OCI-LY7 (cell line): ENCODE measurements at regions not wholly inside any gene's neighbourhood (a gene's known extent, or its start where the extent isn't known, plus 50 kb on each side); places are given as distances from the start of the nearest gene placed in this dataset.

Experiments used
- BruUV-seq: library from RNA; stranded (reverse); fragments of 400-500 nt; replicated peaks from 2 replicates; lab custom pipeline; 2021; lab: Mats Ljungman, UMichigan
- CTCF ChIA-PET: fragments of 300-600 bp; sonication (Branson Sonifier 250); formaldehyde crosslinking; loops from one replicate; lab custom pipeline; 2022; ENCODE audit warnings: antibody characterized with exemption; ENCODE audit not compliant: unreplicated experiment; lab: Charles Lee
- POLR2A ChIA-PET: fragments of 300-600 bp; sonication (Branson Sonifier 250); formaldehyde crosslinking; loops from one replicate; lab custom pipeline; 2022; ENCODE audit warnings: antibody characterized with exemption; lab: Charles Lee
- DNase-seq: peaks from one replicate; pipeline ENCODE4 v3.0.0-alpha.2; 2015; ENCODE audit warnings: low spot score
- H2AFZ ChIP-seq: fragments of 200-600 bp; sonication (generic), shearing (Covaris generic); 2 replicates; pipeline ENCODE4 v1.6.1; 2014; ENCODE audit warnings: mild to moderate bottlenecking, antibody characterized with exemption, low read length, moderate library complexity
- H3K27ac ChIP-seq: fragments of 200-600 bp; sonication (generic); 2 replicates; pipeline ENCODE4 v1.5.1; 2014; ENCODE audit warnings: mixed run types, low read depth, mild to moderate bottlenecking, moderate library complexity, low read length, inconsistent platforms; ENCODE audit not compliant: poor library complexity, severe bottlenecking
- H3K36me3 ChIP-seq: fragments of 200-600 bp; sonication (generic); 2 replicates; pipeline ENCODE4 v1.6.1; 2014; ENCODE audit warnings: mild to moderate bottlenecking, antibody characterized with exemption, low read length, moderate library complexity, mixed read lengths; ENCODE audit not compliant: insufficient read depth
- H3K4me1 ChIP-seq: fragments of 200-600 bp; sonication (generic); 2 replicates; pipeline ENCODE4 v1.5.1; 2014; ENCODE audit warnings: mild to moderate bottlenecking, low read length; ENCODE audit not compliant: insufficient read depth, poor library complexity, severe bottlenecking
- H3K4me2 ChIP-seq: fragments of 200-600 bp; sonication (generic); 2 replicates; pipeline ENCODE4 v1.6.1; 2014; ENCODE audit warnings: mild to moderate bottlenecking, low read length
- H3K4me3 ChIP-seq: fragments of 200-600 bp; sonication (generic); 2 replicates; pipeline ENCODE4 v1.5.1; 2014; ENCODE audit warnings: mild to moderate bottlenecking, low read depth, low read length; ENCODE audit not compliant: poor library complexity, severe bottlenecking
- H3K79me2 ChIP-seq: fragments of 200-600 bp; sonication (generic); 2 replicates; pipeline ENCODE4 v1.6.1; 2016; ENCODE audit warnings: low read depth, mild to moderate bottlenecking, low read length, moderate library complexity, mixed read lengths; ENCODE audit not compliant: insufficient read depth
- H3K9me2 ChIP-seq: fragments of 200-600 bp; sonication (generic); 2 replicates; pipeline ENCODE4 v1.6.1; 2016; ENCODE audit warnings: mild to moderate bottlenecking, low read length, mixed read lengths; ENCODE audit not compliant: insufficient read depth
- H3K9me3 ChIP-seq: fragments of 200-600 bp; sonication (generic); 2 replicates; pipeline ENCODE4 v1.6.1; 2014; ENCODE audit warnings: mild to moderate bottlenecking, mixed run types, low read length, mixed read lengths
- H4K20me1 ChIP-seq: fragments of 200-600 bp; sonication (generic); 2 replicates; pipeline ENCODE4 v1.6.1; 2014; ENCODE audit warnings: mild to moderate bottlenecking, antibody characterized with exemption, low read length, moderate library complexity, mixed read lengths; ENCODE audit not compliant: insufficient read depth
- CTCF ChIP-seq: fragments of 200-600 bp; sonication (generic); conservative IDR thresholded peaks from 2 replicates; pipeline ENCODE4 v1.5.1; 2014; ENCODE audit warnings: mild to moderate bottlenecking, antibody characterized with exemption, low read length, moderate library complexity, mixed read lengths
- EZH2phosphoT487 ChIP-seq: fragments of 200-600 bp; sonication (generic); IDR thresholded peaks from 2 replicates; pipeline ENCODE4 v1.6.1; 2018; ENCODE audit warnings: low read depth, borderline replicate concordance, mild to moderate bottlenecking, mixed run types, antibody characterized with exemption, low read length, moderate library complexity, mixed read lengths
- intact Hi-C: fragments of 100-400 bp; cut with micrococcal nuclease; formaldehyde crosslinking; loops from one replicate; pipeline ENCODE4 v1.10.0; 2022; ENCODE audit not compliant: unreplicated experiment

- no peaks in the 10 kb centered on the region for H3K79me2 ChIP-seq
- no peaks in the 10 kb centered on the region for H3K9me2 ChIP-seq
- no peak overlapping the region for H3K4me2 ChIP-seq
- no peaks in the 10 kb centered on the region for H4K20me1 ChIP-seq
- H3K4me3 ChIP-seq = no peak overlapping the region
- no peak overlapping the region for H2AFZ ChIP-seq
- H3K27ac ChIP-seq = no peak overlapping the region
- intact Hi-C loops = no loop called here
- no TSS peak for BruUV-seq
- no peaks in the 10 kb centered on the region for H3K9me3 ChIP-seq
- H3K36me3 ChIP-seq = no peaks in the 10 kb centered on the region
- TF ChIP-seq EZH2phosphoT487 (no peak), CTCF (no peak)
- POLR2A ChIA-PET = no interaction called here
- no peaks in the 10 kb centered on the region for H3K4me1 ChIP-seq
- DNase-seq = no peak
- CTCF ChIA-PET = no interaction called here
These were observed 891.5 kb downstream of the NLGN4X start for GRCh38 chrX:5337160-5337559.

GRCh38 chrX:5324546-5324945 is 904.1 kb downstream of the NLGN4X start:
- no peak for DNase-seq
- Histone ChIP-seq H2AFZ (no peak overlapping the region), H3K9me2 (no peaks in the 10 kb centered on the region), H3K79me2 (no peaks in the 10 kb centered on the region), H3K27ac (no peak overlapping the region), H3K9me3 (no peaks in the 10 kb centered on the region), H4K20me1 (no peaks in the 10 kb centered on the region), H3K4me2 (no peak overlapping the region), H3K36me3 (no peaks in the 10 kb centered on the region), H3K4me1 (no peaks in the 10 kb centered on the region), H3K4me3 (no peak overlapping the region)
- intact Hi-C loops = no loop called here
- ChIA-PET CTCF (no interaction called here), POLR2A (no interaction called here)
- no peak for TF ChIP-seq CTCF
- TF ChIP-seq EZH2phosphoT487 = no peak
- BruUV-seq = no TSS peak

- Histone ChIP-seq H4K20me1 (no peaks in the 10 kb centered on the region), H3K4me1 (no peaks in the 10 kb centered on the region), H3K4me2 (no peak overlapping the region), H3K27ac (no peak overlapping the region), H3K4me3 (no peak overlapping the region), H3K9me3 (no peaks in the 10 kb centered on the region), H2AFZ (no peak overlapping the region), H3K9me2 (no peaks in the 10 kb centered on the region), H3K79me2 (no peaks in the 10 kb centered on the region), H3K36me3 (no peaks in the 10 kb centered on the region)
- POLR2A ChIA-PET = no interaction called here
- CTCF ChIA-PET = no interaction called here
- BruUV-seq = no TSS peak
- intact Hi-C loops = no loop called here
- DNase-seq = no peak
- TF ChIP-seq EZH2phosphoT487 = no peak
These were observed 914.5 kb downstream of the NLGN4X start for GRCh38 chrX:5314148-5314547.
